ENCODE measurements at regions not wholly inside any gene's neighbourhood (a gene's known extent, or its start where the extent isn't known, plus 50 kb on each side); places are given as distances from the start of the nearest gene placed in this dataset.

DNA sequence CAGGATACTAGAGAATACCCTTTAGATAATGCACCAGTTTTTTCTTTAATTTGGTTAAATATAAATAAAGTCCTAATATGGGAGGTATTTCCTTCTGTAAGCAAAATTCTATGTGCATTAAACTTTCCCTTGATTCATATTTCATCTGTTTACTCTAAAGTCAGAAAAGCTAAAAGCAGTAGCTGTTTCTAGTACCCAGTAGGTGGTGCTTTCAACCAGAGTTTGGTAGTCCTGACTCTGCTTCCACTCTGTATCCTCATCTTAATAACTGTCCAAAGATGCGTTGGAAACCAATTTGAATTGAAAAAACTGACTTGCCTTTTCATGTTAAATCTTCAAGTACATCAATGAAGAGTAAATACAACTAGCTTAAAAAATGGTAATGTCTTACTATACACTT, 1065.2 kb downstream of the JRKL start (continued):
- TF ChIP-seq, protein P1, sequence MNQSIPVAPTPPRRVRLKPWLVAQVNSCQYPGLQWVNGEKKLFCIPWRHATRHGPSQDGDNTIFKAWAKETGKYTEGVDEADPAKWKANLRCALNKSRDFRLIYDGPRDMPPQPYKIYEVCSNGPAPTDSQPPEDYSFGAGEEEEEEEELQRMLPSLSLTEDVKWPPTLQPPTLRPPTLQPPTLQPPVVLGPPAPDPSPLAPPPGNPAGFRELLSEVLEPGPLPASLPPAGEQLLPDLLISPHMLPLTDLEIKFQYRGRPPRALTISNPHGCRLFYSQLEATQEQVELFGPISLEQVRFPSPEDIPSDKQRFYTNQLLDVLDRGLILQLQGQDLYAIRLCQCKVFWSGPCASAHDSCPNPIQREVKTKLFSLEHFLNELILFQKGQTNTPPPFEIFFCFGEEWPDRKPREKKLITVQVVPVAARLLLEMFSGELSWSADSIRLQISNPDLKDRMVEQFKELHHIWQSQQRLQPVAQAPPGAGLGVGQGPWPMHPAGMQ (IDR thresholded peaks at IDR 0.05; ENCODE audit: borderline replicate concordance) = no peak
- TF ChIP-seq, protein P2, sequence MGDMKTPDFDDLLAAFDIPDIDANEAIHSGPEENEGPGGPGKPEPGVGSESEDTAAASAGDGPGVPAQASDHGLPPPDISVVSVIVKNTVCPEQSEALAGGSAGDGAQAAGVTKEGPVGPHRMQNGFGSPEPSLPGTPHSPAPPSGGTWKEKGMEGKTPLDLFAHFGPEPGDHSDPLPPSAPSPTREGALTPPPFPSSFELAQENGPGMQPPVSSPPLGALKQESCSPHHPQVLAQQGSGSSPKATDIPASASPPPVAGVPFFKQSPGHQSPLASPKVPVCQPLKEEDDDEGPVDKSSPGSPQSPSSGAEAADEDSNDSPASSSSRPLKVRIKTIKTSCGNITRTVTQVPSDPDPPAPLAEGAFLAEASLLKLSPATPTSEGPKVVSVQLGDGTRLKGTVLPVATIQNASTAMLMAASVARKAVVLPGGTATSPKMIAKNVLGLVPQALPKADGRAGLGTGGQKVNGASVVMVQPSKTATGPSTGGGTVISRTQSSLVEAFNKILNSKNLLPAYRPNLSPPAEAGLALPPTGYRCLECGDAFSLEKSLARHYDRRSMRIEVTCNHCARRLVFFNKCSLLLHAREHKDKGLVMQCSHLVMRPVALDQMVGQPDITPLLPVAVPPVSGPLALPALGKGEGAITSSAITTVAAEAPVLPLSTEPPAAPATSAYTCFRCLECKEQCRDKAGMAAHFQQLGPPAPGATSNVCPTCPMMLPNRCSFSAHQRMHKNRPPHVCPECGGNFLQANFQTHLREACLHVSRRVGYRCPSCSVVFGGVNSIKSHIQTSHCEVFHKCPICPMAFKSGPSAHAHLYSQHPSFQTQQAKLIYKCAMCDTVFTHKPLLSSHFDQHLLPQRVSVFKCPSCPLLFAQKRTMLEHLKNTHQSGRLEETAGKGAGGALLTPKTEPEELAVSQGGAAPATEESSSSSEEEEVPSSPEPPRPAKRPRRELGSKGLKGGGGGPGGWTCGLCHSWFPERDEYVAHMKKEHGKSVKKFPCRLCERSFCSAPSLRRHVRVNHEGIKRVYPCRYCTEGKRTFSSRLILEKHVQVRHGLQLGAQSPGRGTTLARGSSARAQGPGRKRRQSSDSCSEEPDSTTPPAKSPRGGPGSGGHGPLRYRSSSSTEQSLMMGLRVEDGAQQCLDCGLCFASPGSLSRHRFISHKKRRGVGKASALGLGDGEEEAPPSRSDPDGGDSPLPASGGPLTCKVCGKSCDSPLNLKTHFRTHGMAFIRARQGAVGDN (IDR thresholded peaks at IDR 0.05) = no peak
- TF ChIP-seq PML (IDR thresholded peaks at IDR 0.05; ENCODE audit: low read length) (no peak), CHD1 (IDR thresholded peaks at IDR 0.05; ENCODE audit: low read depth, low read length) (no peak), NFIC (IDR thresholded peaks at IDR 0.05; ENCODE audit: low read depth, low read length) (no peak), ZNF217 (IDR thresholded peaks at IDR 0.05) (no peak), POLR2AphosphoS5 (IDR thresholded peaks at IDR 0.05; ENCODE audit: low read length) (no peak)
- TF ChIP-seq, protein P3, sequence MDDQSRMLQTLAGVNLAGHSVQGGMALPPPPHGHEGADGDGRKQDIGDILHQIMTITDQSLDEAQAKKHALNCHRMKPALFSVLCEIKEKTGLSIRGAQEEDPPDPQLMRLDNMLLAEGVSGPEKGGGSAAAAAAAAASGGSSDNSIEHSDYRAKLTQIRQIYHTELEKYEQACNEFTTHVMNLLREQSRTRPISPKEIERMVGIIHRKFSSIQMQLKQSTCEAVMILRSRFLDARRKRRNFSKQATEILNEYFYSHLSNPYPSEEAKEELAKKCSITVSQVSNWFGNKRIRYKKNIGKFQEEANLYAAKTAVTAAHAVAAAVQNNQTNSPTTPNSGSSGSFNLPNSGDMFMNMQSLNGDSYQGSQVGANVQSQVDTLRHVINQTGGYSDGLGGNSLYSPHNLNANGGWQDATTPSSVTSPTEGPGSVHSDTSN (IDR thresholded peaks at IDR 0.05; ENCODE audit: insufficient replicate concordance, low read depth, low read length) = no peak

Measured in GM12878 (cell line).